ENCODE measurements at regions not wholly inside any gene's neighbourhood (a gene's known extent, or its start where the extent isn't known, plus 50 kb on each side); places are given as distances from the start of the nearest gene placed in this dataset.
A peak's percentile ranks its signal among the peaks of the same experiment; 100 is the strongest.

GRCh38 chr9:119955276-119955675 is 586.0 kb upstream of the BRINP1 start:
- in situ Hi-C loops (cut with HindIII; ENCODE audit: low pct_unique_long_range_greater_than_20kb, low sequenced_read_pairs) = no loop called here
- no peak for TF ChIP-seq JUND (IDR thresholded peaks at IDR 0.05; ENCODE audit: low read depth)
- no peak for DNase-seq (ENCODE audit: low read depth in 1 of 2, low spot score in 1 of 2)

- TF ChIP-seq JUND (IDR thresholded peaks at IDR 0.05; ENCODE audit: low read depth) = no peak
- in situ Hi-C loops (cut with HindIII; ENCODE audit: low pct_unique_long_range_greater_than_20kb, low sequenced_read_pairs) = no loop called here
- DNase-seq (ENCODE audit: low read depth in 1 of 2, low spot score in 1 of 2) = no peak
Measured at GRCh38 chr9:119951591-119951990, 582.4 kb upstream of the BRINP1 start.

GRCh38 chr9:119951090-119951489 is 581.9 kb upstream of the BRINP1 start:
- DNase-seq (ENCODE audit: low read depth in 1 of 2, low spot score in 1 of 2) = no peak
- in situ Hi-C loops (cut with HindIII; ENCODE audit: low pct_unique_long_range_greater_than_20kb, low sequenced_read_pairs) = no loop called here
- no peak for TF ChIP-seq JUND (IDR thresholded peaks at IDR 0.05; ENCODE audit: low read depth)

GRCh38 chr9:119945686-119946085 is 576.5 kb upstream of the BRINP1 start:
- no peak for DNase-seq (ENCODE audit: low read depth in 1 of 2, low spot score in 1 of 2)
- TF ChIP-seq JUND (IDR thresholded peaks at IDR 0.05; ENCODE audit: low read depth) = no peak
- in situ Hi-C loops (cut with HindIII; ENCODE audit: low pct_unique_long_range_greater_than_20kb, low sequenced_read_pairs) = no loop called here

- in situ Hi-C loops (cut with HindIII; ENCODE audit: low pct_unique_long_range_greater_than_20kb, low sequenced_read_pairs) = no loop called here
- TF ChIP-seq JUND (IDR thresholded peaks at IDR 0.05; ENCODE audit: low read depth) = no peak
- no peak for DNase-seq (ENCODE audit: low read depth in 1 of 2, low spot score in 1 of 2)
Measured at GRCh38 chr9:119941091-119941490, 571.9 kb upstream of the BRINP1 start.

- in situ Hi-C loops (cut with HindIII; ENCODE audit: low pct_unique_long_range_greater_than_20kb, low sequenced_read_pairs) = no loop called here
- no peak for TF ChIP-seq JUND (IDR thresholded peaks at IDR 0.05; ENCODE audit: low read depth)
- DNase-seq (ENCODE audit: low read depth in 1 of 2, low spot score in 1 of 2) = no peak
Measured at GRCh38 chr9:119938871-119939270, 569.6 kb upstream of the BRINP1 start.

- in situ Hi-C loops (cut with HindIII; ENCODE audit: low pct_unique_long_range_greater_than_20kb, low sequenced_read_pairs) = no loop called here
- TF ChIP-seq JUND (IDR thresholded peaks at IDR 0.05; ENCODE audit: low read depth) = no peak
- DNase-seq (ENCODE audit: low read depth in 1 of 2, low spot score in 1 of 2) = no peak
Measured at GRCh38 chr9:119934497-119934896, 565.3 kb upstream of the BRINP1 start.

GRCh38 chr9:119933191-119933590 is 564.0 kb upstream of the BRINP1 start:
- in situ Hi-C loops (cut with HindIII; ENCODE audit: low pct_unique_long_range_greater_than_20kb, low sequenced_read_pairs) = no loop called here
- DNase-seq (ENCODE audit: low read depth in 1 of 2, low spot score in 1 of 2) = no peak
- TF ChIP-seq JUND (IDR thresholded peaks at IDR 0.05; ENCODE audit: low read depth) = no peak

GRCh38 chr9:119924736-119925135 is 555.5 kb upstream of the BRINP1 start:
- in situ Hi-C loops (cut with HindIII; ENCODE audit: low pct_unique_long_range_greater_than_20kb, low sequenced_read_pairs) = no loop called here
- TF ChIP-seq JUND (IDR thresholded peaks at IDR 0.05; ENCODE audit: low read depth) = no peak
- DNase-seq (ENCODE audit: low read depth in 1 of 2, low spot score in 1 of 2) = peak in 1 of 2 experiments; percentile 42

- in situ Hi-C loops (cut with HindIII; ENCODE audit: low pct_unique_long_range_greater_than_20kb, low sequenced_read_pairs) = no loop called here
- no peak for DNase-seq (ENCODE audit: low read depth in 1 of 2, low spot score in 1 of 2)
- no peak for TF ChIP-seq JUND (IDR thresholded peaks at IDR 0.05; ENCODE audit: low read depth)
Measured at GRCh38 chr9:119917175-119917574, 547.9 kb upstream of the BRINP1 start.

- DNase-seq (ENCODE audit: low read depth in 1 of 2, low spot score in 1 of 2) = no peak
- in situ Hi-C loops (cut with HindIII; ENCODE audit: low pct_unique_long_range_greater_than_20kb, low sequenced_read_pairs) = no loop called here
- no peak for TF ChIP-seq JUND (IDR thresholded peaks at IDR 0.05; ENCODE audit: low read depth)
Measured at GRCh38 chr9:119907056-119907455, 537.8 kb upstream of the BRINP1 start.

GRCh38 chr9:119905724-119906123 is 536.5 kb upstream of the BRINP1 start:
- no peak for TF ChIP-seq JUND (IDR thresholded peaks at IDR 0.05; ENCODE audit: low read depth)

GRCh38 chr9:119903851-119904250 is 534.6 kb upstream of the BRINP1 start:
- in situ Hi-C loops (cut with HindIII; ENCODE audit: low pct_unique_long_range_greater_than_20kb, low sequenced_read_pairs) = no loop called here
- TF ChIP-seq JUND (IDR thresholded peaks at IDR 0.05; ENCODE audit: low read depth) = no peak
- no peak for DNase-seq (ENCODE audit: low read depth in 1 of 2, low spot score in 1 of 2)

More at GRCh38 chr9:119905724-119906123, 536.5 kb upstream of the BRINP1 start:
- no peak for DNase-seq (ENCODE audit: low read depth in 1 of 2, low spot score in 1 of 2)
- in situ Hi-C loops (cut with HindIII; ENCODE audit: low pct_unique_long_range_greater_than_20kb, low sequenced_read_pairs) = no loop called here

- no peak for TF ChIP-seq JUND (IDR thresholded peaks at IDR 0.05; ENCODE audit: low read depth)
- DNase-seq (ENCODE audit: low read depth in 1 of 2, low spot score in 1 of 2) = no peak
- in situ Hi-C loops (cut with HindIII; ENCODE audit: low pct_unique_long_range_greater_than_20kb, low sequenced_read_pairs) = no loop called here
Measured at GRCh38 chr9:119902611-119903010, 533.4 kb upstream of the BRINP1 start.

Measured in T47D (cell line).